Urothelium cell line (cell line): ENCODE measurements at regions not wholly inside any gene's neighbourhood (a gene's known extent, or its start where the extent isn't known, plus 50 kb on each side); places are given as distances from the start of the nearest gene placed in this dataset.
"Not testable (repeated sequence)": the region's sequence is repeated elsewhere in the genome, so short reads cannot be mapped to it uniquely, and the experiment has no call there.

Experiments
- DNase-seq: peaks from one replicate; pipeline ENCODE4 v3.0.0; 2011; ENCODE audit warnings: low spot score, mixed read lengths
- FAIRE-seq: peaks from 2 replicates; lab custom pipeline; 2011; peaks lifted over from hg19 to GRCh38; lab: Jason Lieb, UNC

DNA sequence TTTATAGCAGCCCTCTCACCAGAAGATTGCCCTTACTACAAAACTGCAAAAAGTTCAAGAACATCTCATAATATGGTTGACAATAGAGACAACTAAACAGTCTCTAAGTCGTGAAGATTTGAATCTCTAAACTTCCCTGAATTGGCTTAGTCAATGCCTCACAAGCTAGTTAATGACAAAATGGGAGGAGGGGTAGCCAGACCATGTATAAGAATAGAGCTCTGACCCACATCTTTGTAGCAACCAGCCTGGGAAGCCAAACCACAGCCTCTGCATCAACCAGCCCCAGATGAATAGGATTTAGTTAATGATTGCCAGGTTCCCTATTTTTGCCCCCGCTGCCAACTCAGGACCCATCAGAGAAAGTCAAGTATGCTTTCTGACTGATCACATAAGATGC is 1265.9 kb upstream of the PCDH10 start:
- not testable (repeated sequence) for FAIRE-seq

DNA sequence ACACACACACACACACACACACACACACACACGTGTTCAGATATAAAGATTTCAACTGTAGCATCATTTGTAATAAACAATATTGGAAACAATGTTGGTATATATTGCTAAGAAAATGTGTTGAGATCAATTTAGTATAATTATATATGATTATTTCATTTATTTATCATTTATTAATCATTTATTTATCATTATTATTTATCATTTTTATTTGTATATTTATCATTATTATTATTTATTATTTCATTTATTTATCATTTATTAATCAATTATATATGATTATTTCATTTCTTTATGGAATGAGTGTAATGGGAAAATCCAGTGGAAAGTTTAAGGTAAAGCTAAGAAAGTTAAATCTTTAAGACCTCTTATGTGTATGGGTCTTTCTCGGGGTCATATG is 1223.4 kb upstream of the PCDH10 start:
- not testable (repeated sequence) for FAIRE-seq, DNase-seq

More for the DNA sequence above, 1265.9 kb upstream of the PCDH10 start:
- DNase-seq = not testable (repeated sequence)

DNA sequence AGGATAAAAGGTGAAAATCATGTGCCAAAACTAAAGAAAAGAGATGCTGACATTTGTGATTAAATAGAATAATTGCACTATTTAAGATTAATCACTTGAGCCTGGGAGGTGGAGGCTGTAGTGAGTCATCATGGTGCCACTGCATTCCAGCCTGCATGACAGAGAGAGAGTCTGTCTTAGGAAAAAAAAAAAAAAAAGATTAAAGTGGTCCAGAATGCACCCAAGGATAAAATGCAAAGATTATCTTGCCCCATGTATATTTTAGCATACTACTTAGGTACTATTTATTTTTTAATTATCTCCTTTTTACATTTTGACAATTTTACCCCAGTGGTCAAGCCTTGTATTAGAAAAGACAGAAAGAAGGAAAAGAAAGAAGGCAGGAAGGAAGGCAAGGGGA is 1181.4 kb upstream of the PCDH10 start:
- not testable (repeated sequence) for DNase-seq, FAIRE-seq

DNA sequence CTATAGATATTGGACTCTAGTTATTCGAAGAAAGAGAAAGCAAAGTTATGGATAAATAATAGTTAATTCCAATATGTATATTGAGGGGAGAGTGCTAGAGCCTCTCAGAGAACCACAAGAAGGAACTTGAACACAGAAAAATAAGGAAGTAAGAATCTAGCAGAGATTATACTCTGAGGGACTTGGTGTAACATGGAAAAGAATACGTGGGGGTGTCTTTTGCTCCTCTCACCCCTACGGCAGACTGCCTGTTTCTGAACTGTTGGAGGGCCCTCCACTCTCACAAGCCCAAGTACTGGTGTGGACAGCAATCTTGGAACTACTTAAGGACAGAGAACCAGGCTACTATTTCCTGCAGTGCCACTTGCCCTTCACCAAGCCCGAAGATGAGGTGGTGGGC is 1174.4 kb upstream of the PCDH10 start:
- FAIRE-seq = no peak
- no peak for DNase-seq

DNA sequence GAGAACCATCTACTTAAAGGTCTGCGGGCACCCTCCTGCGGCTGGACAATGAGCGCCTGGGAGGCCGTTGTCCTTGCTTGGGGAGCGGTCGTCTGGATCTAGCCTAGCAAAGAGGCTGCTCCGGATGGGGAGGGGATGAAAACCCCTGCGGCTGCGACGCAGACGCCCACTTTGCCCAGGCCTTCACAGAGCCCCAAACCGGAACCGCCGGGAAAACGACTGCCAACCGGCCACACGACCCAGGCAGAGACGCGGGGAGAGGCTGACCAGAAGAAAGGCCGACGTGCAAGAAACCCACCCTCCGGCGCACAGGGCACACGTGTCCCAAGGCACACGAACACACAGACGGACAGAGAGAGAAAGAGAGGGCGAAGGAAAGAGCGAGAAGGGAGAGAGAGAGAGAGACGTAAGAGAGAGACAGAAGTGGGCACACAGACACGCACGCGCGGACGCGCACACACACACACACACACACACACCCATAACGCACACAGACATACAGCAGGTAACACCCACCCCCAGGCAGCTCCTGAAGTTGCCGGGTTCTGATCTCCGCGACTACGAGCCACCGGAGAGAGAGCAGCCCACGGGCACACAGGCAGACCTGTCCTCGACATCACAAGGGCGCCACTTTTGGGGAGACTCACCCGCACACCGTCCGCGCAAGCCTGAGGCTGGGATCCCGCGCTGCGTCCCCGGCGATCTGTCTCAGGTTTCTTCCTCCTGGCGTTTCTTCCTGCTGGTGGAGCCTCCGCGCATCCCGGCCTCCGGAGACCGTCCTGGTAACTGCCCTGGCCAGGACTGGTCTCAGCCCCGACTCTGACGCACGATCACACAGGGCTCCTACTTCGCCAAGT is 1173.6 kb upstream of the PCDH10 start:
- not testable (repeated sequence) for FAIRE-seq, DNase-seq

DNA sequence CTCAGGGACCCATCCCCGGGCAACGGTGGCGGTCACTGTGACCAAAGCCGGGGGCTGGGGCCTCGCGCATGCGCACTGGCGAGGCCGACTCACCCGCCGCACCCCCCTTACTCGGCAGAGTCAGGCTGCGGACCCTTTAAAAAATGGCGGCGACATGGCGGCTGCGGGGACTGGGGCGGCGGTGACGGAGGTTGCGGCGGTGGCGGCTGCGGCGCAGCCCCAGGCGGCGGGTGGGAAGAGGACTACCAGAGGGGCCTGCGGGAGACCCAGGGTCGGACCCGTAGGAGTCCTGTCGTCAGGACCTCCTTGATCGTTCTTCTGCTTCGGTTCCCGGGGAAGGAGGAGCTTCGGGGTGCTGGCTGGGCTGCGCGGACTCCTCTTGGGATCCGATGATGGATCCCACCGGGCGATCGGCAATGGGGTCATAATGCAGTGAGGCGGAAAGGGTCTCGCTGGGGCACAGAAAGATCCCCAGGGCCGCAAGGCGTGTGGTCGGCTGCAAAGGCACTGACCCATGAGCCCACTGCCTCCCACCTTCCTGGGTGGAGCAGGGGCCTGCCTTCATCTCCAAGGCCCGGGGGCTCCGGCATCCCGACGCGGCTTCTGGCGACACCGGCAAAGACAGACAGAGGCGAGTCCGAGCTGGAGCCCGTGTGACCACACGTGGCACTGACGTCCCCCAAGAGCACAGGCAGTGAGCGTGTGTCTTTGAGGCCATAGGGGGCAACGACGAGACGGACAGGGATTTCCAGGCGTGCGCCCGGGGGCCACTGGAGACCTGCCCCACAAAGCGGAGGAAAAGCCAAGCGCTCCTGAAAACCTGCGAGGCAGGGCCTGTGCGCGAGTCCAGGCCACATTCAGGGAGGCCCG is 1172.7 kb upstream of the PCDH10 start:
- not testable (repeated sequence) for FAIRE-seq, DNase-seq

DNA sequence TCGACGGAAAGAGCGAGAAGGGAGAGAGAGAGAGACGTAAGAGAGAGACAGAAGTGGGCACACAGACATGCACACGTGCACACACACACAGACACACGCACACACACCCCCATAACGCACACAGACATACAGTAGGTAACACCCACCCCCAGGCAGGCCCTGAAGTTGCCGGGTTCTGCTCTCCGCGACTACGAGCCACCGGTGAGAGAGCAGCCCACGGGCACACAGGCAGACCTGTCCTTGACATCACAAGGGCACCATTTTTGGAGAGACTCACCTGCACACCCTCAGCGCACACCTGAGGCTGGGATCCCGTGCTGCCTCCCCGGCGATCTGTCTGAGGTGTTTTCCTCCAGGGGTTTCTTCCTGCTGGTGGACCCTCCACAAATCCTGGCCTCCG is 1171.0 kb upstream of the PCDH10 start:
- FAIRE-seq (no peak), DNase-seq (no peak)

DNA sequence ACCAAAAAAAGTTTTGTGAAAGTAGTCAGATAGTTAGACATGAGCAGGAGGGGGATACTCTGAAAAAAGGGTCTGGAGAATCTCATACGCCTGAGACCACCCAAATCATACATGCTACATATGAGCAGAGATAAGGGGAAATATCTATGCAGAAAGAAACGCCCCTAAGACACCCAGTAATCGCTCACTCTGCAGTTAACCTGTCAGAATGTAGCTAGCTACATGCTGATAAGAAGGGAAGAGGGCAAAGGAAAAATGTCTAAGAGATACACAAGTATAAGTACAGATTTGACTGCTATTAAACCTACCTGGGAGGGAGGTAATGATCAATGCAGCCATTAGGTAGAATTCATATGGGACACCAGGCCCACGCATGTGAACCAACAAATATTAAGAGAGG is 1159.5 kb upstream of the PCDH10 start:
- DNase-seq = no peak
- no peak for FAIRE-seq

GRCh38 chr4:132001542-132001941 is 1147.6 kb upstream of the PCDH10 start:
- FAIRE-seq = no peak

GRCh38 chr4:132003593-132003992 is 1145.5 kb upstream of the PCDH10 start:
- FAIRE-seq (no peak), DNase-seq (no peak)

More at GRCh38 chr4:132001542-132001941, 1147.6 kb upstream of the PCDH10 start:
- DNase-seq = peak; percentile 6

- FAIRE-seq = no peak
- DNase-seq = no peak
These were observed 1133.8 kb upstream of the PCDH10 start for GRCh38 chr4:132015321-132015720.

GRCh38 chr4:132016703-132017350 is 1132.3 kb upstream of the PCDH10 start:
- DNase-seq (no peak), FAIRE-seq (no peak)

- no peak for FAIRE-seq
These were observed 1122.9 kb upstream of the PCDH10 start for GRCh38 chr4:132026166-132026565.

GRCh38 chr4:132026816-132027215 is 1122.3 kb upstream of the PCDH10 start:
- DNase-seq (no peak), FAIRE-seq (no peak)

More at GRCh38 chr4:132026166-132026565, 1122.9 kb upstream of the PCDH10 start:
- no peak for DNase-seq

DNA sequence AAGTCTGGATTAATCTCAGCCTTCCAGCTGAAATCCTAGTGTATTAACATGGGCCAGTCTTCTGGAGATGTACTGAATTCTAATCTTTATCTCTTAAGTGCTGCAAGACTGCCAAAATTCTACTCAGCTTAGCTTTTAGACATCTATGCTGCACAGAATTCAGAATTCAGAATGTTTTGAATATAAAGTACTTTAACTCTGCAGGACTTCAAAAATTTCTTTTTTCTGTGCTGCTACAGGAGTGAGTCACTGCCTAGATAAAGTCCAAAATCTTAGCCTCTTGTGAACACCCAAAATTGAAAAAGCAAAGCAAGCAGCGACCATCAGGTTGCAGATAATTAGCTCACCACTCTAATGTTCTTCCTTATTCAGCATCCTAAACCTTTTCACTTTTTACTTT is 1092.6 kb upstream of the PCDH10 start:
- DNase-seq = no peak
- no peak for FAIRE-seq

DNA sequence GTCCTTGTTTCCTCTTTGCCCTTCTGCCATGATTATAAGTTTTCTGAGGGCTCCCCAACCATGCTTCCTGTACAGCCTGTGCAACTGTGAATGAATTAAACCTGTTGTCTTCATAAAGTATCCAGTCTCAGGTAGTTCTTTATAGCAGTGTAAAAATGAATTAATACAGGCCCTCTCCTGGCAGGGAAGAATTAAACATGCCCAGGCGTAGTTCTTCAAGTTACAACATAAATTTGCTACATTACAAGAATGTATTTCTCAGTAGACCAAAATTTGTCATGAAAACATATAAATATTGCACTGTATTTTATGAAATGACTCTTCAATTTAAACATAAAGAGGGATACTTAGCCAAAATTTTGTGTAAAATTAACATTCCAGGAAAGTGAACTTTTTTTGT is 1089.9 kb upstream of the PCDH10 start:
- DNase-seq = no peak
- no peak for FAIRE-seq

- no peak for FAIRE-seq
- no peak for DNase-seq
These were observed 1086.4 kb upstream of the PCDH10 start for GRCh38 chr4:132062611-132063239.

DNA sequence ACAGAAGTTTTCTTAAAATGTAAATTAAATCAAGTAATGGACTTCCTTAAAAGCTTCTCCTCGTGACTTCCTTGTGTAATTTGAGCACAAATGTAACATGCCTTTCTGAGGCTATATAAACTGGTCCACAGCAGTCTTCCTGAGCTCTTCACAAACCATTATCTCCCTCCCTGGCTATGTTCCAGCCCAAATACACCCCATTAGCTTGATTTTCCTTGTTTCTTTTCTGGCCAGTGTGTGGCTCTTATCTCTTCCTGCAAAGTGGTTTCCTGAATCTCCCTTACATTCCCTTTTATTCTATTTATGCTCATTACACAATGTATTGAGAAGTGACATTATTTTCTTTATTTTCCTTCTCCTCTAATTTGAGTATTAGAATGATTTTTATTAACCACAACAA is 1085.3 kb upstream of the PCDH10 start:
- DNase-seq (no peak), FAIRE-seq (no peak)

DNA sequence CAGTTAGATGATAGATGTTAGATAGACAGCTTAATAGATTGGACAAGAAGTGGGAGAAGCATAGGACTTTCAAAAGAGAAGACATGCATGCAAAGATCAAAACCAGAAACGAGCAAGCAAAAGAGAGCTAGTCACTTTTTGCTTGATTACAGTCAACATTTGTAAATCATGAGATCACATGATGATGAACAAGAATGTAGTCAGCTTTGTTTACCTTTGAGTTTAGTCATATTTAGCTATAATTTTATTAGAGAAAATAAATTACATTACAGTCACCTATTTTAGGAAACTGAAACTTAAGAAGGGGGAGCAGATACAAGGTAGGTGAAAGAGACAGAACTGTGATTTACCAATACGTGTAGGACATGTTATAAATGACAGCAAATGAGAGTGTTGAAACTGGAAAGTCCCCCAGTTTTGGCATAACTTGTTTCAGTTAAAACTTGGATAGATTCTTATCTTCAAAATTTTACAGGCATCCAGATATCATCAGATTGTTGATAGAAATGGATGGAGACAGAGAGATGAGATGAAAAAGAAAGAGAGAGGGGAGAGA is 1083.1 kb upstream of the PCDH10 start:
- FAIRE-seq = no peak
- no peak for DNase-seq

- no peak for FAIRE-seq
- no peak for DNase-seq
These were observed 1077.3 kb upstream of the PCDH10 start for GRCh38 chr4:132071815-132072214.
